ENCODE measurements at regions not wholly inside any gene's neighbourhood (a gene's known extent, or its start where the extent isn't known, plus 50 kb on each side); places are given as distances from the start of the nearest gene placed in this dataset.

DNA sequence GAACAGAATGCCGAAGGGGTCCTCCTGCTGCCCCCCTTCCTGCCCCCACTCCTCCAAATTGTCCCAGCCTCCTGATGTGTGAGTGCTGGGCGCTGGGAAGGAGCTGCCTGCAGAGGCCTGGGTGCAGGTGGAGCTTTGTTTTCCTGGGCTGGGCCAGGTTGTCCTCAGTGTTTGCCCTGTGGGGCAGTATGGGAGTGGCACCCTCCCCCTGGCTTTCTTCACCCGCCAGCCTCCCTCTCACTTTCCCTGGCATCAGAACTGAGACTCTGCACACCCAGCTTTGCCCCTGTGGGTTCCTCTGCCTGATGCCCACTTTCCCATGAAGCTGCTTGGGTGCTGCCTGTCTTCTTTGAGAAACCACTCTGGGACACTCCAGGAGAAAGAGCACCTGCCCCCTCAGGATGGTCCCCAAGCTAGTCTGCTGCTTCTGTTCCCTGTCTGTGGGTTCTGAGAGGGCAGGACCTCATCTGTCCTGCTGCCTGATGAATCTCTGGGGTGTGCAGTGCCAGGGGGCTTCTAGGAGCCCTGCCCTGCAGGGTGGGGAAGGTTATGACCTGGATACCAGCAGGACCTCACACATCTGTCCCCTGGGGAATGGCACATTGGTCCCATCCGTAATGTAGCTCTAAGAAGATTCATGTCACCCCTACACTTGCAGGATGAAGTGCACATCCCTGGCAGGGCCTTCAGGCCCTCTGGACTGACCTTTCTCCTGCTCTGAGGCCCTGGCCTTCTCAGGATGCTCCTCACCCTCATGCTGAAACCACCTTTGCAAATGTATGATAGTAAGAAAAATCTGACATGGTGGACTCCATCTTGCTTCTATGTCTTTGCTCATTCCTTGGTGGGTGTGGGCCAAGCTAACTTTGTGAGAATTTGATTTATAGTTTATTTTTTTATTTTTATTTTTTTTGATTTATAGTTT lies 146.8 kb upstream of the HS6ST1 start:
- Histone ChIP-seq H3K27me3 (ENCODE audit: insufficient read depth, poor library complexity, severe bottlenecking) (no peaks in the 10 kb centered on the region), H3K4me3 (replicated peaks; ENCODE audit: insufficient read depth, low read length) (no peak overlapping the region), H3K27ac (replicated peaks) (no peak overlapping the region)
- no peak for TF ChIP-seq GABPA (IDR thresholded peaks at IDR 0.05; ENCODE audit: low read depth)
- no peak for TF ChIP-seq POLR2AphosphoS5 (IDR thresholded peaks at IDR 0.05; ENCODE audit: low read depth)
- TF ChIP-seq, protein P1, sequence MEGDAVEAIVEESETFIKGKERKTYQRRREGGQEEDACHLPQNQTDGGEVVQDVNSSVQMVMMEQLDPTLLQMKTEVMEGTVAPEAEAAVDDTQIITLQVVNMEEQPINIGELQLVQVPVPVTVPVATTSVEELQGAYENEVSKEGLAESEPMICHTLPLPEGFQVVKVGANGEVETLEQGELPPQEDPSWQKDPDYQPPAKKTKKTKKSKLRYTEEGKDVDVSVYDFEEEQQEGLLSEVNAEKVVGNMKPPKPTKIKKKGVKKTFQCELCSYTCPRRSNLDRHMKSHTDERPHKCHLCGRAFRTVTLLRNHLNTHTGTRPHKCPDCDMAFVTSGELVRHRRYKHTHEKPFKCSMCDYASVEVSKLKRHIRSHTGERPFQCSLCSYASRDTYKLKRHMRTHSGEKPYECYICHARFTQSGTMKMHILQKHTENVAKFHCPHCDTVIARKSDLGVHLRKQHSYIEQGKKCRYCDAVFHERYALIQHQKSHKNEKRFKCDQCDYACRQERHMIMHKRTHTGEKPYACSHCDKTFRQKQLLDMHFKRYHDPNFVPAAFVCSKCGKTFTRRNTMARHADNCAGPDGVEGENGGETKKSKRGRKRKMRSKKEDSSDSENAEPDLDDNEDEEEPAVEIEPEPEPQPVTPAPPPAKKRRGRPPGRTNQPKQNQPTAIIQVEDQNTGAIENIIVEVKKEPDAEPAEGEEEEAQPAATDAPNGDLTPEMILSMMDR (IDR thresholded peaks at IDR 0.05; ENCODE audit: insufficient read depth, low read length) = no peak
- TF ChIP-seq SPI1 (IDR thresholded peaks at IDR 0.05; ENCODE audit: borderline replicate concordance, low read depth) = no peak
- TF ChIP-seq, protein P2, sequence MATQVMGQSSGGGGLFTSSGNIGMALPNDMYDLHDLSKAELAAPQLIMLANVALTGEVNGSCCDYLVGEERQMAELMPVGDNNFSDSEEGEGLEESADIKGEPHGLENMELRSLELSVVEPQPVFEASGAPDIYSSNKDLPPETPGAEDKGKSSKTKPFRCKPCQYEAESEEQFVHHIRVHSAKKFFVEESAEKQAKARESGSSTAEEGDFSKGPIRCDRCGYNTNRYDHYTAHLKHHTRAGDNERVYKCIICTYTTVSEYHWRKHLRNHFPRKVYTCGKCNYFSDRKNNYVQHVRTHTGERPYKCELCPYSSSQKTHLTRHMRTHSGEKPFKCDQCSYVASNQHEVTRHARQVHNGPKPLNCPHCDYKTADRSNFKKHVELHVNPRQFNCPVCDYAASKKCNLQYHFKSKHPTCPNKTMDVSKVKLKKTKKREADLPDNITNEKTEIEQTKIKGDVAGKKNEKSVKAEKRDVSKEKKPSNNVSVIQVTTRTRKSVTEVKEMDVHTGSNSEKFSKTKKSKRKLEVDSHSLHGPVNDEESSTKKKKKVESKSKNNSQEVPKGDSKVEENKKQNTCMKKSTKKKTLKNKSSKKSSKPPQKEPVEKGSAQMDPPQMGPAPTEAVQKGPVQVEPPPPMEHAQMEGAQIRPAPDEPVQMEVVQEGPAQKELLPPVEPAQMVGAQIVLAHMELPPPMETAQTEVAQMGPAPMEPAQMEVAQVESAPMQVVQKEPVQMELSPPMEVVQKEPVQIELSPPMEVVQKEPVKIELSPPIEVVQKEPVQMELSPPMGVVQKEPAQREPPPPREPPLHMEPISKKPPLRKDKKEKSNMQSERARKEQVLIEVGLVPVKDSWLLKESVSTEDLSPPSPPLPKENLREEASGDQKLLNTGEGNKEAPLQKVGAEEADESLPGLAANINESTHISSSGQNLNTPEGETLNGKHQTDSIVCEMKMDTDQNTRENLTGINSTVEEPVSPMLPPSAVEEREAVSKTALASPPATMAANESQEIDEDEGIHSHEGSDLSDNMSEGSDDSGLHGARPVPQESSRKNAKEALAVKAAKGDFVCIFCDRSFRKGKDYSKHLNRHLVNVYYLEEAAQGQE (IDR thresholded peaks at IDR 0.05; ENCODE audit: insufficient replicate concordance, low read depth) = no peak
- DNase-seq (ENCODE audit: low read depth in 1 of 2, low spot score in 1 of 2) = no peak

DNA sequence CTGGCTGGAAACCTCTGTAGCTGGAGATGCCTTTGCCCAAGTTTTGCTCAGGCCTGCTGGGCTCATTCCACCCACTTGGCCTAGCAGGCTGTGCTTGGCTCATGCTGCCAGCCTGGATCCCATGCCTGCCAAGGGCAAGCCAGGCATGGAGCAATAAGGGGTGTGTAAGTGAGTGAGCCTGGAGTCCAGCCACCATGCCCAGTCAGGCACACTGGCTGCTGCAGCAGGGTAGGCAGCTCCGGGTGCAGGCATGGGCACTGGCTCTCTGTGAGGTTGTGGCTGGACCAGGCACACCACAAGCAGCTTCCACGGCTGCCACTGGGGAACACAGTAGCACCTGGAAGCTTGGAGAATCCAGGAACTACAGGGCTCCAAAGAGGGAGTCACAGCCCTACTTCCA lies 147.7 kb upstream of the HS6ST1 start:
- no peak overlapping the region for H3K27ac ChIP-seq (replicated peaks)
- no peak for DNase-seq (ENCODE audit: low read depth in 1 of 2, low spot score in 1 of 2)
- TF ChIP-seq, protein P2 (IDR thresholded peaks at IDR 0.05; ENCODE audit: insufficient replicate concordance, low read depth) = no peak
- TF ChIP-seq, protein P1 (IDR thresholded peaks at IDR 0.05; ENCODE audit: insufficient read depth, low read length) = no peak
- no peak for TF ChIP-seq SPI1 (IDR thresholded peaks at IDR 0.05; ENCODE audit: borderline replicate concordance, low read depth)
- TF ChIP-seq POLR2AphosphoS5 (IDR thresholded peaks at IDR 0.05; ENCODE audit: low read depth) = no peak
- no peak for TF ChIP-seq GABPA (IDR thresholded peaks at IDR 0.05; ENCODE audit: low read depth)
- H3K27me3 ChIP-seq (ENCODE audit: insufficient read depth, poor library complexity, severe bottlenecking) = no peaks in the 10 kb centered on the region
- H3K4me3 ChIP-seq (replicated peaks; ENCODE audit: insufficient read depth, low read length) = no peak overlapping the region

DNA sequence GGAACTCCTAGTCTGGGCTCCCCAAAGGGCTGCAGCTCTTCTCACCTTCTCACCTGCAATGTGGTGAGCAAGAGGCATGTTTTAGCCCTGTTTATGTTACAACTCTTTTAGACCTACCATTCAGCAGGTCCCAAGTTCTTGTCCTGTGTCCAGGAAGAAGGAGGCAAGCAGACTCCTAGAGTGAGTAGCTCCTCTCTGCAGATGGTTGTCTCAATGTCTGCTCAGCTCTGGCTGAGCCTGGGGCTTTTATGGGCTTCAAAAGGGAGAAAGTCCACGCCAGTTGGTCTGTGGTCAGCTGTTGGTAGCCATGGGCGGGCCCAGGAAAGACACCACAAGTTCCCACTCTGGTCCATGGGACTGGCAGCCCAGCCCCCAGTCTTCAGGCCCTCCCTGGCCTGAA lies 148.1 kb upstream of the HS6ST1 start:
- Histone ChIP-seq H3K27ac (replicated peaks) (no peak overlapping the region), H3K27me3 (ENCODE audit: insufficient read depth, poor library complexity, severe bottlenecking) (no peaks in the 10 kb centered on the region), H3K4me3 (replicated peaks; ENCODE audit: insufficient read depth, low read length) (no peak overlapping the region)
- no peak for DNase-seq (ENCODE audit: low read depth in 1 of 2, low spot score in 1 of 2)
- TF ChIP-seq SPI1 (IDR thresholded peaks at IDR 0.05; ENCODE audit: borderline replicate concordance, low read depth) (no peak), GABPA (IDR thresholded peaks at IDR 0.05; ENCODE audit: low read depth) (no peak), POLR2AphosphoS5 (IDR thresholded peaks at IDR 0.05; ENCODE audit: low read depth) (no peak)
- TF ChIP-seq, protein P2 (IDR thresholded peaks at IDR 0.05; ENCODE audit: insufficient replicate concordance, low read depth) = no peak
- TF ChIP-seq, protein P1 (IDR thresholded peaks at IDR 0.05; ENCODE audit: insufficient read depth, low read length) = no peak

All from HL-60 (cell line).